ENCODE measurements at regions not wholly inside any gene's neighbourhood (a gene's known extent, or its start where the extent isn't known, plus 50 kb on each side); places are given as distances from the start of the nearest gene placed in this dataset.
A peak's percentile ranks its signal among the peaks of the same experiment; 100 is the strongest.

DNA sequence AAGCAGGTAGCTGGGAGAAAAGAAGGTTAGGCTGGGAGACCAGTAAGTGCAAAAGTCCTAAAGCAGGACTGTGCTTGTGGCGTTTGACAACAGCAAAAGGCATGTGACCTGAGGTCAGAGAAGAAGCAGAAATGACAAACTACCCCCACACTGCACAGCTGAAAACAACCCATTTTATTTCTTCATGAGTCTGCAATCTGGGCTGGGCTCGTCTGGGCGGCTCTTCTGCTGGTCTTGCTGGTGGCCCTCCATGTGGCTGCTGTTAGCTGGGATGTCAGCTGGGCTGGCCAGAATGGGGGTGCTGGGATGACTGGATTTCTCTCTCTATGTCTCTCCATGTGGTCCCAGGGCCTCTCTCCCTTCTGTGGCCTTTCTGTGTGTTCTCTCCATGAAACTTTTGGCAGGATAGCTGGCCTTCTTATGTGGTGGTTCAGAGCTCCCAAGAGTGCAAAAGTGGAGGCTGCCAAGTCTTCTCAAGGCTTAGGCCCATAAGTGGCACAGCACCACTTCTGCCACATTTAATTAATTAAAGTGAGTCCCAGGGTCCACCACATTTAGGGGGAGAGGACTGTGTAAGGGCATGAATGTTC, 128.6 kb downstream of the RIPK4 start:
- peak; percentile 28 for DNase-seq (ENCODE audit: low spot score)
- no peak for ATAC-seq
- intact Hi-C loops (cut with DNase I): no loop called here

DNA sequence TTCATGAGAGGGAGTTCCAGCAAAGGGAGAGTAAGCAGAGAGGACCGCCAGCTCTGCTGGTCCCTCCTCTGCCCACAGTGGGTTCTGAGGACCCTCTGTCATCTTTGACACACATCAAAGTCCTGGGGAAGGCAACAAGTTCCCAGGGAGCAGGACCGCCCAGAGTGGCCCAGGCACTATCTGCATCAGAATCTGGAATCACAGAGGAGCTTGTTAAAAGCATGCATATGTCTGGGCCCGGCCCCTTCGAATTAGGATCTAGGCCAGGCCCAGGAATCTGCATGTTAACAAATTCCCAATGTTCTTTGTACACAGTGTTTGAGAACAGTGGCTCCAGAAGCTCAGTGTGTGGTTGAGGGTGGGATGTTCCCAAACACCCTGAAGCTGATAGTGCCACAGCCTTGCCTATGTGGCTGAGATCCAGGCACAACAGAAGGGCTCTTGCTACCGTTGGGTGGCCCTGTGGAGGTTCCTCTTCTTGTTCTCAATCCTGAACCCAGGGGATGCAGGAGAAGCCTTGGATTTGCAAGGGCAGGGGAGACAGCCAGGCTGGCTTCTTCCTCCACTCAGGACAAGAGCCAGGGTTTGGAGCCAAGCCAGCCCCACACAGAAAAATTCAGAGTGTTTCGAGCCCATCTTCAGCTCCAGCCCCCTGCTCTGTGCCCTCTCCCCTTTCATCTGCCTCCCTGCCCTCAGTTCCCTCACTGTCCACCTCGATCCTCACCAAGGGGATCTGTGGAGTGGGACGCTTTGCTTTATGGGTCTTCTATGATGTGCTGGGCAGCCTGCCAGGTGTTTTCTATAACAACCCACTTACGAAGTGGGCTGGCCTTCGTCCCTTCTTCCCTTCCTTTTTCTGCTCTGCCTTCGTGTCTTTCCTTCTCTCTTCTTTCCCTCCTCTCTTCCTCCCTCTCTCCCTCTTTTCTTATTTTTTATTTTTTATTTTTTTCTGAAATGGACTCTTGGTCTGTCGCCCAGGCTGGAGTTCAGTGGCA, 129.0 kb upstream of the TMPRSS2 start:
- DNase-seq (ENCODE audit: low spot score) (peak; percentile 47), ATAC-seq (no peak)
- intact Hi-C loops (cut with DNase I): no loop called here

DNA sequence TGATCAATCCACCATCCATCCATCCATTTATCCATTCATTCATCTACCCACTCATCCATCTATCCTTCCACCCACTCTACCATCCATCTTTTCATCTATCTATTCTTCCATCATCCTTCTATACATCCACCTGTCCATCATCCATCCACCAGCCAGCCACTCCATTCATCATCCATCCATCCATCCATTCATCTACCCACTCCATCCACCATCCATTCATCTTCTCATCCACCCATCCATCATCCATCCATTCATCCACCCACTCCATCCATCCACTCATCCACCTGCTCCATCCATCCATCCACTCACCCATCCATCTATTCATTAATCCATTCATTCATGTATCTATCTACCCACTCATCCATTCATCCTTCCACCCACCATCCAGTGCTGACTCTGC, 127.9 kb upstream of the TMPRSS2 start:
- intact Hi-C loops (cut with DNase I): no loop called here
- no peak for DNase-seq (ENCODE audit: low spot score)
- ATAC-seq: no peak

DNA sequence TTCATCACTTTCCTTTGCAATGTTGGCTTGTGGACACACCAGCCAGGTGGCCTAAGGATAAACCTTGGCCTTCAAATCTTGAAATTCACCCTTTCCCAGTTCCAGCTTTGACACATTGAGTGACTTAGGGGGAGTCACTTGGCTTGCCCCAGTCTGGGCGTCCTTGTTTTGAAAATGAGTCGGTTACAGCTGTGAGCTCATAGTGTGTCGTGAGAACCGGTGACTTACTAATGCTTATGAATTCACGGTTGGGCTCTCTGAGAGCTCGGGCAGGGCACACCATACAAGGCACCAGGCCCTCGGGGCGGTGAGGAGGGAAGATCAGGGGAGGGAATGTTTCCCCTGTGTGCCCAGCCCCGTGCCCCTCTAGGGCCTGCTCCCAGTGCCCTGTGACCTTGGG, 126.9 kb upstream of the TMPRSS2 start:
- ATAC-seq (no peak), DNase-seq (ENCODE audit: low spot score) (peak; percentile 28)
- intact Hi-C loops (cut with DNase I): no loop called here

DNA sequence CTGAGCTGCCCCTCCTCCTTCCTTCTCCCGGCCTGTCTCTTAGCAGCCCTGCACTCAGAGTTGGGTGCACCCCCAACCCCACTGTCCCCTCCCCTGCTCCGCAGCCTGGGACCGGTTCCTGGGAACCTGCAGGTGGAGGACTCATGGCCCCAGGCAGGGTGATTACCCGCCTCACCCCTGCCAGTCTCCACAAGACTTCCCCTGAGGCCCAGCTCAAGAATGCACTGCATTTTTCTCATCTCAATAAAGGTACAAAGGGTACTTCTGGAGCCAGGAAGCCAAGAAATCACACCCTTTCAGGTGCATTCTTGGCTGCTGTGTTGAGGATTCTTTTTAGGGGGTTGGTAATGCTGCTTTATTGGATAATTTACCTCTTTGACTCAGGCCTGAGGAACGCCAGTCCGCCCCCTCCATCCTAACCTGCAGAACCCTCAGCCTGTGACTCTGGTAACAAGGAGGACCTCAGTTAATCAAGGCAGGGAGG, 126.3 kb upstream of the TMPRSS2 start:
- ATAC-seq: no peak
- DNase-seq (ENCODE audit: low spot score): peak; percentile 37
- intact Hi-C loops (cut with DNase I): no loop called here

DNA sequence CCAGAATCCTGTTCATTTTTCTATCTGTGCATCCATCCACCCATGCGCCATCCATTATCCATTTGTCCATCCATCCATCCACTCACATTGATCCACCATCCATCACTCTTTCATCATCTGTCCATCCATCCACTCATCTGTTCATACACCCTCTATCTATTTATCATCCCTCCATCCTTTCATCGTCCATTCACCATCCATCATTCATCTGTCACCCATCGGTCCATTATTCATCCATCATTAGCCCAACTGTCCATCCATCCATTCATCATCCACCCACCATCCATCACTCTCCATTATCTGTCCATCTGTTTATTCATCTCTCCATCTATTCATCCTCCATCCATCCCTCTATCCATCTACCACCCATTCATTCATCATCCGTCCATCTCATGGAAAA, 125.7 kb upstream of the TMPRSS2 start:
- intact Hi-C loops (cut with DNase I): no loop called here

DNA sequence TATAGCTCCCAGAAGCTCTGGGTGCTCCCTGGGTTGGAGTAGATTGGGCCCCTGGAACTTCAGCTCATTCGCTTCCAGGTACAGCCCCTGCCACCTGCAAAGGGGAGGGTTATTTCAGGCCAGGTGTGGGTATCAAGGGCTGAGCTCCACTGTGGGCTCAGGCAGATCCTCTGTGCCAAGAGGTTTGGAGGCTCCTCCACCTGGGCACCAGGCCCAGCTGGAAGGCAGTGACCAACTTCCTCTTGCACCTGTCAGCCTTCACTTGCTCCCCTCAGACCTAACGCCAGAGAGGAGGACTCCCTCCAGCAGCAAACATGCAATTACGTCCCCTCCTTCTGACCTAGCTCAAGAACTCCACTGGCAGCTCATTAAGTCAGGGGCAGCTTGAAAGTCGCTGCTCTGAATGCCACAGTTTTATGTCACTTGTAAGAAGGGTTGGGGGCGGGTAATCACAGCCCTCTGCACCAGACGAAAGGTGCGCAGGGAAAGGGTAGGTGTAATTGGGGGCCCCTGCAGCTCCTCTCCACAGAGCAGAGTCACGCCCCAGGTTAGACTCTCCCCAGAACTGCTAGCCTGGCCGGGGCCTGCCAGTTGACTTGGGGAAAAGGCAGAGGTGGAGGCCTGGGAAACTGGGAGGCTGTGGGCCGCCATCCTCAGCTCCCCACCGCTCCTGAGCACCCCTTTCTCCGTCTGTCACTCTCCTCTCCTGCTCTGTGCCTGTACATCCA, 125.0 kb upstream of the TMPRSS2 start:
- DNase-seq (ENCODE audit: low spot score): peak; percentile 33
- intact Hi-C loops (cut with DNase I): no loop called here
- no peak for ATAC-seq

More for the DNA sequence above, 125.7 kb upstream of the TMPRSS2 start:
- ATAC-seq (no peak), DNase-seq (ENCODE audit: low spot score) (no peak)

DNA sequence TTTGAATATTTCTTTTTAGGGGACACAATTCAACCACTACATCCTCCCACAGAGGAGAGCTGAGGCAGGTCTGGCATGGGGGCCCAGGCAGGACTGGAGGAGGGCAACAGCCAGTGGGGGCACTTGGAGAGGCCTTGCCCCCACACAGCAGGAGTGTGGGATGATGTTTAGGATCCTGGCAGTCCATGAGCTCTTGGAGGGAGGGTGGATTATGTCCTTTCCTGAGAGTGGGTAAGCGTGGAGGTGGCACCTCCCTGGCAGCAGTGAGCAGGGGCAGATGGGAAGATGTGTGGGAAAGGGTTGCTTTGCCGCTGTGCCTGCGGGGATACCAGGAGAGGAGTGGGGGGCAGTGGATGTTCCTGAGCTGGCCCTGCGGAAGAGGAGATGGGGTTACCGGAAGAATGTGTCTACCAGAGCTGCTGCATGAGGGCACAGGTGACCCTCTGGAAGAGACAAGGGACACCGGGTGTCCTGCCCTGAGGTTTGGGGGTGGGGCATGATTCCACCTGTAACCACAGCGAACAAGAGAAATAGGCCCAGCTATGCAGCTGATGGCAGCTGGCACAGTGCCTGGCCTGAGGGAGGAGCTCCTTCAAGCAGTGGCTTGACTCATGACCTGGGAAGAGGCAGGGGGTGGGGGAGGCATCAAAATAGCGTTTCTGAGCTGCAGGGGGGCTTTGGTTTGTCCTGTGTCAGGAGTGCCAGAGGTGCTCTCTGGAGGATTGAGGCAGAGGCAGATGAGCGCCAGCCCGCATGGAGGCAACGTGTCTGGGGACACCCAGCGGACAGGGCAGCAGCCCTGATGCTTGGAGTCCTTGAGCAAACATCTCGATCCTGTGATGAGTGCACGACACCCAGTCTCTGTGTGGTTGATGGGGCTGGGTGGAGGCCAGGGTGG, 123.9 kb upstream of the TMPRSS2 start:
- intact Hi-C loops (cut with DNase I): no loop called here
- no peak for ATAC-seq
- DNase-seq (ENCODE audit: low spot score): peak; percentile 56

DNA sequence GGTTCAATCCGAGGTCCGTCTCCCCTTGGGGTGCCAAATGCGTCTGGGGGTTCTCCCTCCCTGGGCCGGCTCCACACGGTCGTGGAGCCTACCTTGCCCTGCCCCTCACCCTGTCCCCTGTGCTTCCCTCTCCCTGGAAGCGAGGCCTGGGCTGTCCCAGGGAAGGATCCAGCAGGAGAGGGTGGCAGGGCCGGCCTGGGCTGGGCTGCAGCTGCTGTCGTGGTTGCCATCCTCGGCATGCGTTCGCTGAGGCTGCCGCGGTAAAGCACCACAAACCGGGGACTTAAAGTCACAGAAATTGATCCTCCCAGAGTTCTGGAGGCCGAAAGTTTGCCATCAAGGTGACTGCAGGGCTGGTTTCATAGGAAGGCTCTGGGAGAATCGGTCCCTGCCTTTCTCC, 123.0 kb upstream of the TMPRSS2 start:
- intact Hi-C loops (cut with DNase I): no loop called here
- ATAC-seq: no peak
- DNase-seq (ENCODE audit: low spot score): peak; percentile 51

DNA sequence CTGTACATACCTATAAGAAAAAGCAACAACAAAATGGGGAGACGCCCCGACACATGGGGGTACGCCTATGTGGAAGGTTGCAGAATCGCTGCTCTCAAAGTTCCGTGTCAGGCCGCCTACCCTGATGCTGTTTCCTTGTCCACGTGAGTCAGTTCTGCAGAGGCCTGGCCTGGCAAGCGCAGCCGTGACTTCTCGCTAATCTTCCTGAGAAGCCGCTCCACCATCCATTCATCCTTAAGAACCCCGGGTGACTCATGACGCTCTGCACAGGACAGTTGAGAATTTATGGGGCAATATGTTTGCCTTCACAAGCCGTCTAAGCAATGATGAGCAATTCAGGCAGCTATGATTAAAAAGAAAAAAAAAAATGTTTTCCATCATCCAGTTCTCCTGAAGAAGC, 122.3 kb upstream of the TMPRSS2 start:
- intact Hi-C loops (cut with DNase I): no loop called here
- DNase-seq (ENCODE audit: low spot score) (peak; percentile 57), ATAC-seq (peak; percentile 65)

DNA sequence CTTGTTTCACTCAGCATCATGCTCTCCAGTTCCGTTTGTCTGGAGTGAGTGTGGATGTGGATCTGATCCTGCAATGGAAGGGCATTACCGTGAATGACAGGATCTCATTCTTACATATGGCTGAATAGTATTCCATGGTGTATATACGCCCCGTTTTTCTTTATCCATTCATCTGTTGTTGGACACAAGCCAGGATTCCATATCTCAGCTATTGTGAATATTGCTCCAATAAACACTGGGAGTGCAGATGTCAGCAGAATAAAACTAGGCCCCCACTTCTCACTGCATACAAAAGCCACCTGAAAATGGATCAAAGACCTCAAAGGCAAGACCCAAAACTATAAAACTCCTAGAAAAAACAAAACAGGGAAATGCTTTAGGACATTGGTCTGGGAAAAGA, 120.3 kb upstream of the TMPRSS2 start:
- no peak for DNase-seq (ENCODE audit: low spot score)
- intact Hi-C loops (cut with DNase I): no loop called here
- no peak for ATAC-seq

DNA sequence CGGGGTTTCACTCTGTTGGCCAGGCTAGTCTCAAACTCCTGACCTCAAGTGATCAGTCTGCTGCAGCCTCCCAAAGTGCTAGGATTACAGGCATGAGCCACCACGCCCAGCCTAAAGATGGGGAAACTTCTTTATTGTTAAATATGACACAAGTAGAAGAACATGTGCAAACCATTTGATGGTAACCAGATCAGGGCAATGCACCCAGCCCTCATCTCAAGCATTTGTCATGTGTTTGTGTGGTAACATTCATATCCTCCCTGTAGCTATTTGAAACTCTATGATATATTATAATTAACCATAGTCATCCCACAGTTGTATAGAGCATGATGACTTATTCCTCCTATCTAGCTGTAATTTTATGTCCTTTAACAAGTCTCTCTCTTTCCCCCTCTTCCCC, 119.5 kb upstream of the TMPRSS2 start:
- intact Hi-C loops (cut with DNase I): no loop called here
- ATAC-seq: no peak
- DNase-seq (ENCODE audit: low spot score): no peak

DNA sequence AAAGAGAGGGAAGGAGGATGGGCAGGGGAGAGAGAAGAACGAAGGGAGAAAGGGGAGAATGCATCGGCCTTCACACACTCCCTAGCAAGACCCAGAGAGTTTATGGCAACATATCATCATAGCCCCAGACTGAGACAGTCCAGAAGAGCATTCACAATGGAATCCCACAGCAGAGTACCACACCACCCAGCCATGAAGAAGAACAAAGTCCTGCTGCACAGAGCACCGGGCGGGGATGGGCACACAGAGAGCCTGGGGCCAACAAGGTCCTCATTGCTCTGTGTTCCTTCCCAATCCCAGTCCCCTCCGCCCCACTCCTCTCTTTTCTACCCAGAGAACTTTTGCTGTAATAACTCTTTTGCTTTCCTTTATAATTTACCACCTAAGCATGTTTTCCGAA, 118.1 kb upstream of the TMPRSS2 start:
- DNase-seq (ENCODE audit: low spot score) (no peak), ATAC-seq (no peak)
- intact Hi-C loops (cut with DNase I): no loop called here

DNA sequence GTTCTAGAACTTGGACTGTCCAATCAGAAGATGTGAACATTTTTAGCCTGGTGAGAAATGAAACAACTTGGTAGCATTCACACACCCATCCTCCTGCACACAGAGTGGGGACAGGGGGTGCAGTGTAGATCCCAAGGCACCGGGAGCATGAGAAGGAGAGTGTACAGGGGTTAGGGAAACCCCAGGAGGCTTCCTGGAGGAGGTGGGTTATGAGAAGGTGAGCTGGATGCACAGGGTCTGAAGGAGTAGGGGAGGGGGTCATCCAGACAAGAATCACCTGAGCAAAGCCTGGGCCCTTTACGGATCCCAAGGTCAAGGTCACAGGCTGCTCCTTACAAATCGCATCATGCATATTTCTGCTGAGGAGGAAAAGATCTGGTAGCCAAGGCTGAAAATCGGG, 117.5 kb upstream of the TMPRSS2 start:
- DNase-seq (ENCODE audit: low spot score) (no peak), ATAC-seq (no peak)
- intact Hi-C loops (cut with DNase I): no loop called here

DNA sequence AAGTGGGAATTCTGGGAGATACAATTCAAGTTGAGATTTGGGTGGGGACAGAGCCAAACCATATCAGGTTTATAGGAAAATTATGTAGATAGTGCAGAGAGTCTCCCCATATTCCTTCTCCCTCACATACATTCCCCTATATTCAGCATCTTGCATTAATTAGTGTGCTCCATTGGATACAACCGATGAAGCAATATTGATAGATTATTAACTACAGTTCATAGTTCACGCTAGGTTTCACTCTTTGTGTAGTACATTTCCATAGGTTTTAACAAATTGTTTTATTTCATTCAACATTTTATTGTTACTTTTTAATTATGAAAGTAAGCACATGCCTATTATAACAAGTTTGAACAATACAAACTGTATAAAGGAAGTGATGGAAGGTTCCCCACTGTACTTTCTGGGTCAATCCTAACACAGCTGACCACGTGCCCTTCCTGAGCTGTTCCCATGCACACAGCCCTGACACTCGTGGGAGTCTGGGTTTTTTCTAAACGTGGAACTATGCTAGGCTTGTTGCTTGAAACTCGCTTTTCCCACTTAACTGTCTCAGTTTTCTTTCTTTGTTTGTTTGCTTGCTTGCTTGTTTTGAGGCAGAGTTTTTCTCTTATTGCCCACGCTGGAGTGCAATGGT, 116.8 kb upstream of the TMPRSS2 start:
- DNase-seq (ENCODE audit: low spot score) (no peak), ATAC-seq (no peak)
- intact Hi-C loops (cut with DNase I): no loop called here

DNA sequence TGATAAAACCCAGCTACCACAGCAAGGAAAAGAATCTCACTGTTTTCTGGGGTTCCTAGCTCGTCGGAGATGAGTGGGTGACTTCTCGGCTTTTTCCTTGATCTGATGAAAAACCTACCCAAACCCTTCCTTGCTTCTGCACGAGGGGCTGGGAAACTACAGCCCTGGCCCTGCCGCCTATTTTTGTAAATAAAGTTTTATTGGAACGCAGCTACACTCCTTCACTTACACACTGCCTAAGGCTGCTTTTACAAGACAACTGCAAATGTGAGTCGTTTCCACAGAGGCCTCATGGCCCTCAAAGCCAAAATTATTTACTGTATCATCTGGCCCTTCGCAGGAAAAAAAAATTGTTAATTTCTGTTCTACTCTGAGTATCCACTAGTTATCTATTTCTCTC, 116.0 kb upstream of the TMPRSS2 start:
- intact Hi-C loops (cut with DNase I): no loop called here
- ATAC-seq: no peak
- DNase-seq (ENCODE audit: low spot score): no peak

DNA sequence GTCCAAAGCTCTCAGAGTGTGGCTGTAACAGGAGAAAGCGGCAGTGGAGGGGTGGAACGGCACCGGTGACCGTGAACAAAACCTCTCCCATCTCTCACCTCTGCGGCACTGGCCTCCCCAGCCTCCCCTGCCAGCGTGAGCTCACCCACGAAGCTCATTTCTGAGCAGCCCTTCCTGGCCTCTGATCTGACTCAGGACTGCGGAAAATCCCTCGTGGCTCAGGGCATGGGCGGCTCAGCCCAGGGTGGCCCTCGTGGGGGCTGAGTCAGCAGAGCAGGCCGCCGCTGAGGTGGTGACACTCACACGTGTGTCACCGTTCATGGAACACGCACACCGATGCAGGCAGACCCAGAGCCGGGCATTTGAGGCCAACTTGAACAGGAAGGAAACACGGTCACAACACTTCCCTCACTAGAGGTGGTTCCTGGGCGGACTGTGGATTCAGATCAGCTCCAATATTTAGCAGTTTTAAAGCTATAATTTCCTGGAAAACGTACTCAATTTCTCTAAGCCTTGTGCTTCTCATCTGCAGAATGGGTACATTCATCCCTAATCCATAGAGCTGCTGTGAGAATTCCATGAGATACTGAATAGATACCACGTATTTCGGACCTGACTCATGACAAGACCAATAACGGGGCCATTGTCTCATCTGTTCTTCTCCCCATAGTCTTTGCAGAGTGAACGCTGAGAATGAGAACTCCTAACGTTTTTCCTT, 115.0 kb upstream of the TMPRSS2 start:
- no peak for ATAC-seq
- DNase-seq (ENCODE audit: low spot score): no peak
- intact Hi-C loops (cut with DNase I): no loop called here

DNA sequence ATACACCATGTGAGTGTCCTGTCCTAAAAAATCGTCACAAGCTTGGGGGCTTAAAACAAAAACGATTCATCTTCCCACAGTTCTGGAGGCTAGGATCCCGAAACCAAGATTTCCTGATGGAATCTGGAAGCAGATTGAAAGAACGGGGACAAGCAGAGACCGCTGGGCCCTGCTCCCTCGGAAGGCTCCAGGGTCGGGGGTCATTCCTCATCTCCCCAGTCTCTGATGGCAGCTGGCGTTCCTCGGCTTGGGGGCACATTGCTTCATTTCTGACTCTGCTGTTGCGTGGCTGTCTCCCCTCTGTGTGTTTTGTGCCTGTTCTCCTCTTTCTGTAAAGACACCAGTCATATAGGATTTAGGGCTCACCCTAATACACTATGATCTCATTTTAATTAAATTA, 114.2 kb upstream of the TMPRSS2 start:
- intact Hi-C loops (cut with DNase I): no loop called here
- DNase-seq (ENCODE audit: low spot score) (no peak), ATAC-seq (no peak)
